Breast epithelium (tissue), 4 donors: ENCODE measurements at regions not wholly inside any gene's neighbourhood (a gene's known extent, or its start where the extent isn't known, plus 50 kb on each side); places are given as distances from the start of the nearest gene placed in this dataset.

Source experiments
- DNase-seq, 2 donors: peaks; one replicate each; pipeline ENCODE4 v3.0.0-alpha.2; 2019; ENCODE audit warnings: low spot score in 2 of 2
- H3K27ac ChIP-seq, 2 donors: fragments of 200-600 bp; sonication (generic) in 1 of 2; one replicate each; pipeline ENCODE4 v1.5.1; 2016 to 2019; ENCODE audit warnings: mild to moderate bottlenecking in 1 of 2
- H3K27me3 ChIP-seq, 2 donors: fragments of 200-600 bp; sonication (generic) in 1 of 2; one replicate each; pipeline versions ENCODE4 v1.5.1 to v1.6.0; 2017 to 2019; ENCODE audit warnings: control low read depth in 1 of 2, mild to moderate bottlenecking in 1 of 2
- H3K36me3 ChIP-seq: fragments of 200-600 bp; one replicate; pipeline ENCODE4 v1.5.1; 2019
- H3K4me1 ChIP-seq, 2 donors: fragments of 200-600 bp; sonication (generic); one replicate each; pipeline ENCODE4 v1.5.1; 2016 to 2019; ENCODE audit warnings: control low read depth in 1 of 2
- H3K4me3 ChIP-seq, 3 donors: fragments of 200-600 bp; sonication (generic); 1 replicate in 2 of 3; 2 replicates in 1 of 3; pipeline ENCODE4 v1.5.1; 2016 to 2019; ENCODE audit warnings: mild to moderate bottlenecking in 3 of 3, moderate library complexity in 2 of 3
- H3K9me3 ChIP-seq, 2 donors: fragments of 200-600 bp; sonication (generic) in 1 of 2; one replicate each; pipeline ENCODE4 v1.5.1; 2016 to 2019; ENCODE audit warnings: control low read depth in 1 of 2
- CTCF ChIP-seq, 3 donors: fragments of 450-650 bp; IDR thresholded peaks; one replicate each; pipeline ENCODE4 v1.5.1; 2016 to 2017; ENCODE audit warnings: antibody characterized with exemption in 3 of 3, mild to moderate bottlenecking in 3 of 3, moderate library complexity in 3 of 3
- POLR2A ChIP-seq: fragments of 450-650 bp; IDR thresholded peaks from one replicate; pipeline ENCODE4 v1.6.1; 2016; ENCODE audit warnings: antibody characterized with exemption, mild to moderate bottlenecking, moderate library complexity
- POLR2AphosphoS5 ChIP-seq, 3 donors: sonication (generic); formaldehyde crosslinking; IDR thresholded peaks; one replicate each; pipeline ENCODE4 v1.6.1; 2017; ENCODE audit warnings: antibody characterized with exemption in 3 of 3
- intact Hi-C: fragments of 100-400 bp; cut with DNase I; formaldehyde crosslinking; loops from one replicate; pipeline ENCODE4 v1.15.1; 2023; ENCODE audit warnings: low total_unique reads

GRCh38 chr11:95495706-95496105 lies 264.7 kb upstream of the SESN3 start:
- H3K36me3 ChIP-seq = no peaks in the 10 kb centered on the region
- intact Hi-C loops = loop anchor here (2.0 kb wide), 1 partner anchor 23 kb away; no protein-coding TSS in a partner anchor
- H3K9me3 ChIP-seq = peaks cover 0 to 2% of the 10 kb centered on the region in 2 donors
- no peak overlapping the region for H3K4me3 ChIP-seq
- TF ChIP-seq CTCF (IDR thresholded peaks at IDR 0.05) (no peak), POLR2A (no peak), POLR2AphosphoS5 (IDR thresholded peaks at IDR 0.05) (no peak)
- peak overlapping the region in 1 of 2 donors; percentile 61 for H3K27ac ChIP-seq
- no peaks in the 10 kb centered on the region for H3K4me1 ChIP-seq
- DNase-seq = no peak
- no peaks in the 10 kb centered on the region for H3K27me3 ChIP-seq

- intact Hi-C loops = no loop called here
- DNase-seq = no peak
- Histone ChIP-seq H3K4me1 (no peaks in the 10 kb centered on the region), H3K36me3 (no peaks in the 10 kb centered on the region), H3K9me3 (peaks cover 0 to 7% of the 10 kb centered on the region in 2 donors), H3K4me3 (no peak overlapping the region), H3K27ac (no peak overlapping the region), H3K27me3 (no peaks in the 10 kb centered on the region)
- TF ChIP-seq POLR2A (no peak), CTCF (IDR thresholded peaks at IDR 0.05) (no peak), POLR2AphosphoS5 (IDR thresholded peaks at IDR 0.05) (no peak)
These were observed 263.9 kb upstream of the SESN3 start for GRCh38 chr11:95494856-95495255.

- TF ChIP-seq POLR2A (no peak), CTCF (IDR thresholded peaks at IDR 0.05) (no peak), POLR2AphosphoS5 (IDR thresholded peaks at IDR 0.05) (no peak)
- no peaks in the 10 kb centered on the region for H3K27me3 ChIP-seq
- no peaks in the 10 kb centered on the region for H3K4me1 ChIP-seq
- peaks cover 0 to 7% of the 10 kb centered on the region in 2 donors for H3K9me3 ChIP-seq
- no peaks in the 10 kb centered on the region for H3K36me3 ChIP-seq
- no peak overlapping the region for H3K4me3 ChIP-seq
- intact Hi-C loops = no loop called here
- no peak for DNase-seq
- H3K27ac ChIP-seq = no peak overlapping the region
These were observed 263.2 kb upstream of the SESN3 start for GRCh38 chr11:95494167-95494566.

GRCh38 chr11:95490625-95491024 lies 259.6 kb upstream of the SESN3 start:
- no peak for DNase-seq
- peaks cover 0 to 7% of the 10 kb centered on the region in 2 donors for H3K9me3 ChIP-seq
- no peaks in the 10 kb centered on the region for H3K36me3 ChIP-seq
- no peak overlapping the region for H3K27ac ChIP-seq
- intact Hi-C loops = no loop called here
- no peaks in the 10 kb centered on the region for H3K4me1 ChIP-seq
- TF ChIP-seq POLR2AphosphoS5 (IDR thresholded peaks at IDR 0.05) (no peak), CTCF (IDR thresholded peaks at IDR 0.05) (no peak), POLR2A (no peak)
- no peak overlapping the region for H3K4me3 ChIP-seq
- H3K27me3 ChIP-seq = no peaks in the 10 kb centered on the region

- Histone ChIP-seq H3K27ac (no peak overlapping the region), H3K27me3 (no peaks in the 10 kb centered on the region), H3K4me1 (no peaks in the 10 kb centered on the region), H3K9me3 (peaks cover 0 to 7% of the 10 kb centered on the region in 2 donors), H3K4me3 (no peak overlapping the region), H3K36me3 (no peaks in the 10 kb centered on the region)
- intact Hi-C loops = no loop called here
- DNase-seq = no peak
- no peak for TF ChIP-seq POLR2AphosphoS5 (IDR thresholded peaks at IDR 0.05)
These were observed 256.9 kb upstream of the SESN3 start for GRCh38 chr11:95487938-95488337.

GRCh38 chr11:95487391-95487790 lies 256.4 kb upstream of the SESN3 start:
- Histone ChIP-seq H3K27me3 (no peaks in the 10 kb centered on the region), H3K36me3 (no peaks in the 10 kb centered on the region), H3K4me1 (no peaks in the 10 kb centered on the region), H3K9me3 (peaks cover 0 to 7% of the 10 kb centered on the region in 2 donors), H3K4me3 (no peak overlapping the region), H3K27ac (no peak overlapping the region)
- no peak for TF ChIP-seq POLR2AphosphoS5 (IDR thresholded peaks at IDR 0.05)
- TF ChIP-seq CTCF (IDR thresholded peaks at IDR 0.05) = no peak
- no peak for TF ChIP-seq POLR2A
- intact Hi-C loops = no loop called here
- no peak for DNase-seq
